SJSA1 (cell line): ENCODE measurements at regions not wholly inside any gene's neighbourhood (a gene's known extent, or its start where the extent isn't known, plus 50 kb on each side); places are given as distances from the start of the nearest gene placed in this dataset.

Experiments used
- DNase-seq, 2 experiments: peaks; one replicate each; pipeline ENCODE4 v3.0.0-alpha.2; 2015 to 2020; ENCODE audit warnings: low spot score in 2 of 2, low read depth in 1 of 2
- H3K27ac ChIP-seq: fragments of 250-450 bp; sonication (Bioruptor Pico); 2 replicates; pipeline ENCODE4 v1.5.1; 2020; ENCODE audit warnings: mild to moderate bottlenecking, moderate library complexity
- H3K27me3 ChIP-seq: fragments of 250-450 bp; sonication (Bioruptor Pico); replicated peaks from 2 replicates; pipeline ENCODE4 v1.5.1; 2020; ENCODE audit warnings: mild to moderate bottlenecking, moderate library complexity
- H3K36me3 ChIP-seq: fragments of 250-450 bp; sonication (Bioruptor Pico); 2 replicates; pipeline ENCODE4 v1.5.1; 2020; ENCODE audit warnings: mild to moderate bottlenecking
- H3K4me1 ChIP-seq: fragments of 250-450 bp; sonication (Bioruptor Pico); replicated peaks from 2 replicates; pipeline ENCODE4 v1.6.1; 2021; ENCODE audit warnings: mild to moderate bottlenecking
- H3K4me3 ChIP-seq: fragments of 250-450 bp; sonication (Bioruptor Pico); 2 replicates; pipeline ENCODE4 v1.5.1; 2020; ENCODE audit warnings: mild to moderate bottlenecking
- H3K9me3 ChIP-seq: fragments of 250-450 bp; sonication (Bioruptor Pico); replicated peaks from 2 replicates; pipeline ENCODE4 v1.5.1; 2020; ENCODE audit warnings: mild to moderate bottlenecking

- Histone ChIP-seq H3K4me1 (no peaks in the 10 kb centered on the region), H3K27me3 (no peaks in the 10 kb centered on the region), H3K27ac (no peak overlapping the region), H3K36me3 (no peaks in the 10 kb centered on the region), H3K9me3 (no peaks in the 10 kb centered on the region), H3K4me3 (no peak overlapping the region)
- no peak for DNase-seq
Measured at GRCh38 chr11:90779098-90779497, 556.2 kb upstream of the CHORDC1 start.

GRCh38 chr11:90775567-90776165, 552.8 kb upstream of the CHORDC1 start:
- Histone ChIP-seq H3K27me3 (no peaks in the 10 kb centered on the region), H3K36me3 (no peaks in the 10 kb centered on the region), H3K27ac (no peak overlapping the region), H3K4me1 (no peaks in the 10 kb centered on the region), H3K9me3 (no peaks in the 10 kb centered on the region), H3K4me3 (no peak overlapping the region)
- DNase-seq: no peak

- no peaks in the 10 kb centered on the region for H3K27me3 ChIP-seq
- no peaks in the 10 kb centered on the region for H3K4me1 ChIP-seq
- H3K9me3 ChIP-seq: no peaks in the 10 kb centered on the region
- no peak for DNase-seq
- H3K27ac ChIP-seq: no peak overlapping the region
- H3K4me3 ChIP-seq: no peak overlapping the region
- H3K36me3 ChIP-seq: no peaks in the 10 kb centered on the region
Measured at GRCh38 chr11:90774727-90775566, 552.1 kb upstream of the CHORDC1 start.

GRCh38 chr11:90770007-90770406, 547.2 kb upstream of the CHORDC1 start:
- Histone ChIP-seq H3K27me3 (no peaks in the 10 kb centered on the region), H3K9me3 (no peaks in the 10 kb centered on the region), H3K27ac (no peak overlapping the region), H3K36me3 (no peaks in the 10 kb centered on the region), H3K4me1 (no peaks in the 10 kb centered on the region), H3K4me3 (no peak overlapping the region)
- no peak for DNase-seq

GRCh38 chr11:90766121-90766520, 543.3 kb upstream of the CHORDC1 start:
- no peaks in the 10 kb centered on the region for H3K9me3 ChIP-seq
- DNase-seq: no peak
- H3K4me3 ChIP-seq: no peak overlapping the region
- no peaks in the 10 kb centered on the region for H3K4me1 ChIP-seq
- H3K27me3 ChIP-seq: no peaks in the 10 kb centered on the region
- H3K27ac ChIP-seq: no peak overlapping the region
- no peaks in the 10 kb centered on the region for H3K36me3 ChIP-seq

GRCh38 chr11:90764691-90765090, 541.8 kb upstream of the CHORDC1 start:
- Histone ChIP-seq H3K9me3 (no peaks in the 10 kb centered on the region), H3K4me1 (no peaks in the 10 kb centered on the region), H3K36me3 (no peaks in the 10 kb centered on the region), H3K27ac (no peak overlapping the region), H3K27me3 (no peaks in the 10 kb centered on the region), H3K4me3 (no peak overlapping the region)
- no peak for DNase-seq

GRCh38 chr11:90757849-90758494, 535.1 kb upstream of the CHORDC1 start:
- no peaks in the 10 kb centered on the region for H3K36me3 ChIP-seq
- H3K27ac ChIP-seq: no peak overlapping the region
- no peaks in the 10 kb centered on the region for H3K4me1 ChIP-seq
- no peaks in the 10 kb centered on the region for H3K9me3 ChIP-seq
- no peaks in the 10 kb centered on the region for H3K27me3 ChIP-seq
- no peak for DNase-seq
- no peak overlapping the region for H3K4me3 ChIP-seq

- no peak overlapping the region for H3K4me3 ChIP-seq
- no peaks in the 10 kb centered on the region for H3K4me1 ChIP-seq
- no peak for DNase-seq
- H3K27ac ChIP-seq: no peak overlapping the region
- no peaks in the 10 kb centered on the region for H3K9me3 ChIP-seq
- H3K27me3 ChIP-seq: no peaks in the 10 kb centered on the region
- H3K36me3 ChIP-seq: no peaks in the 10 kb centered on the region
Measured at GRCh38 chr11:90756617-90757016, 533.8 kb upstream of the CHORDC1 start.

GRCh38 chr11:90753546-90753945, 530.7 kb upstream of the CHORDC1 start:
- Histone ChIP-seq H3K4me3 (no peak overlapping the region), H3K4me1 (no peaks in the 10 kb centered on the region), H3K9me3 (no peaks in the 10 kb centered on the region), H3K27ac (no peak overlapping the region), H3K36me3 (no peaks in the 10 kb centered on the region), H3K27me3 (no peaks in the 10 kb centered on the region)
- no peak for DNase-seq

GRCh38 chr11:90747057-90747456, 524.2 kb upstream of the CHORDC1 start:
- Histone ChIP-seq H3K4me3 (no peak overlapping the region), H3K9me3 (no peaks in the 10 kb centered on the region), H3K27ac (no peak overlapping the region), H3K36me3 (no peaks in the 10 kb centered on the region), H3K4me1 (no peaks in the 10 kb centered on the region), H3K27me3 (no peaks in the 10 kb centered on the region)
- DNase-seq: no peak

- H3K4me3 ChIP-seq: no peak overlapping the region
- DNase-seq: no peak
- H3K4me1 ChIP-seq: no peaks in the 10 kb centered on the region
- no peaks in the 10 kb centered on the region for H3K27me3 ChIP-seq
- no peaks in the 10 kb centered on the region for H3K9me3 ChIP-seq
- no peak overlapping the region for H3K27ac ChIP-seq
- no peaks in the 10 kb centered on the region for H3K36me3 ChIP-seq
Measured at GRCh38 chr11:90744169-90744568, 521.3 kb upstream of the CHORDC1 start.

GRCh38 chr11:90738799-90739198, 516.0 kb upstream of the CHORDC1 start:
- H3K27ac ChIP-seq: no peak overlapping the region

GRCh38 chr11:90737444-90738050, 514.7 kb upstream of the CHORDC1 start:
- Histone ChIP-seq H3K4me1 (no peaks in the 10 kb centered on the region), H3K27ac (no peak overlapping the region), H3K36me3 (no peaks in the 10 kb centered on the region), H3K27me3 (no peaks in the 10 kb centered on the region), H3K4me3 (no peak overlapping the region), H3K9me3 (no peaks in the 10 kb centered on the region)
- no peak for DNase-seq

More at GRCh38 chr11:90738799-90739198, 516.0 kb upstream of the CHORDC1 start:
- Histone ChIP-seq H3K4me1 (no peaks in the 10 kb centered on the region), H3K4me3 (no peak overlapping the region), H3K36me3 (no peaks in the 10 kb centered on the region), H3K27me3 (no peaks in the 10 kb centered on the region), H3K9me3 (no peaks in the 10 kb centered on the region)
- no peak for DNase-seq

GRCh38 chr11:90732486-90732885, 509.6 kb upstream of the CHORDC1 start:
- H3K9me3 ChIP-seq: no peaks in the 10 kb centered on the region
- H3K4me3 ChIP-seq: no peak overlapping the region
- no peak for DNase-seq
- no peaks in the 10 kb centered on the region for H3K36me3 ChIP-seq
- H3K27ac ChIP-seq: no peak overlapping the region
- H3K27me3 ChIP-seq: no peaks in the 10 kb centered on the region
- H3K4me1 ChIP-seq: no peaks in the 10 kb centered on the region
